Omental fat pad (tissue), 3 donors: ENCODE measurements at regions not wholly inside any gene's neighbourhood (a gene's known extent, or its start where the extent isn't known, plus 50 kb on each side); places are given as distances from the start of the nearest gene placed in this dataset.
"Not testable (repeated sequence)": the region's sequence is repeated elsewhere in the genome, so short reads cannot be mapped to it uniquely, and the experiment has no call there.

Source experiments
- ATAC-seq: fragments of 150-250 bp; one replicate; pipeline ENCODE4 v1.9.1; 2016; ENCODE audit warnings: mild to moderate bottlenecking, moderate library complexity; ENCODE audit not compliant: low FRiP score
- DNase-seq: peaks from one replicate; pipeline ENCODE4 v3.0.0-alpha.2; 2019; ENCODE audit warnings: low spot score
- CTCF ChIP-seq, 3 donors: fragments of 450-650 bp; IDR thresholded peaks; one replicate each; pipeline ENCODE4 v1.5.1; 2016 to 2017; ENCODE audit warnings: antibody characterized with exemption in 3 of 3, mild to moderate bottlenecking in 3 of 3, moderate library complexity in 2 of 3

- DNase-seq (no peak), ATAC-seq (no peak)
These were observed 62.4 kb upstream of the PPARGC1A start for GRCh38 chr4:23952258-23952657.

GRCh38 chr4:23947826-23948225 is 58.0 kb upstream of the PPARGC1A start:
- DNase-seq (no peak), ATAC-seq (no peak)
- no peak for TF ChIP-seq CTCF (IDR thresholded peaks at IDR 0.05)

More at GRCh38 chr4:23952258-23952657, 62.4 kb upstream of the PPARGC1A start:
- no peak for TF ChIP-seq CTCF (IDR thresholded peaks at IDR 0.05)

GRCh38 chr4:23946299-23946698 is 56.5 kb upstream of the PPARGC1A start:
- ATAC-seq, result no peak
- no peak for TF ChIP-seq CTCF (IDR thresholded peaks at IDR 0.05)
- DNase-seq, result no peak

- ATAC-seq, result no peak
- TF ChIP-seq CTCF (IDR thresholded peaks at IDR 0.05), result no peak
- no peak for DNase-seq
These were observed 55.7 kb upstream of the PPARGC1A start for GRCh38 chr4:23945451-23946017.

GRCh38 chr4:23944556-23944955 is 54.7 kb upstream of the PPARGC1A start:
- ATAC-seq, DNase-seq: not testable (repeated sequence)

- TF ChIP-seq CTCF (IDR thresholded peaks at IDR 0.05), result no peak
- DNase-seq (no peak), ATAC-seq (no peak)
These were observed 53.6 kb upstream of the PPARGC1A start for GRCh38 chr4:23943478-23943877.

- no peak for TF ChIP-seq CTCF (IDR thresholded peaks at IDR 0.05)
- ATAC-seq, result no peak
These were observed 52.6 kb upstream of the PPARGC1A start for GRCh38 chr4:23942471-23942870.

More at GRCh38 chr4:23942471-23942870, 52.6 kb upstream of the PPARGC1A start:
- DNase-seq, result no peak
